ENCODE measurements at regions not wholly inside any gene's neighbourhood (a gene's known extent, or its start where the extent isn't known, plus 50 kb on each side); places are given as distances from the start of the nearest gene placed in this dataset.

GRCh38 chr15:68507447-68507846 lies 71.3 kb upstream of the CORO2B start:
- H3K14ac ChIP-seq (ENCODE audit: low read length in 2 of 2): no peak overlapping the region
- no peak overlapping the region for H3K4me2 ChIP-seq (ENCODE audit: low read length, poor library complexity, severe bottlenecking)
- H2BK12ac ChIP-seq (ENCODE audit: low read length in 2 of 2): no peak overlapping the region
- H3K9ac ChIP-seq (ENCODE audit: low read length): no peak overlapping the region
- H3K27ac ChIP-seq (ENCODE audit: low read length, poor library complexity, severe bottlenecking): no peak overlapping the region
- H3K27me3 ChIP-seq (ENCODE audit: control insufficient read depth in 1 of 2, insufficient read depth in 1 of 2, low read length in 2 of 2): peaks cover 0 to 38% of the 10 kb centered on the region in 2 experiments
- no peak overlapping the region for H3K18ac ChIP-seq (ENCODE audit: low read depth in 1 of 2, low read length in 2 of 2)
- no peak overlapping the region for H2AFZ ChIP-seq (ENCODE audit: low read depth, low read length)
- no peaks in the 10 kb centered on the region for H3K9me3 ChIP-seq (ENCODE audit: control insufficient read depth, low read length)
- H2BK120ac ChIP-seq (ENCODE audit: low read depth, low read length): no peak overlapping the region
- no peak overlapping the region for H3K4me3 ChIP-seq (ENCODE audit: insufficient read depth in 1 of 2, low read depth in 1 of 2, low read length in 2 of 2)
- no peak overlapping the region for H3K4ac ChIP-seq (ENCODE audit: low read depth in 1 of 2, low read length in 2 of 2)
- H2BK5ac ChIP-seq (ENCODE audit: low read depth, low read length, poor library complexity, severe bottlenecking): no peak overlapping the region
- no peak overlapping the region for H2AK5ac ChIP-seq (ENCODE audit: low read length, severe bottlenecking)
- no peak overlapping the region for H4K91ac ChIP-seq (ENCODE audit: low read length)
- 100% methylated on average over 2 of the region's 2 CpGs for WGBS
- DNase-seq: no peak
- no peaks in the 10 kb centered on the region for H3K79me1 ChIP-seq (replicated peaks; ENCODE audit: low read length, poor library complexity, severe bottlenecking)
- no peak overlapping the region for H2BK15ac ChIP-seq (ENCODE audit: low read depth, poor library complexity, severe bottlenecking)
- no peaks in the 10 kb centered on the region for H3K36me3 ChIP-seq (ENCODE audit: control insufficient read depth in 1 of 2, insufficient read depth in 2 of 2, low read depth in 1 of 2, low read length in 2 of 2)
- peaks cover 10% of the 10 kb centered on the region for H3K4me1 ChIP-seq (ENCODE audit: control insufficient read depth, insufficient read depth, low read depth, low read length)
- H4K8ac ChIP-seq (ENCODE audit: low read length): no peak overlapping the region
- no peak overlapping the region for H3K23ac ChIP-seq (ENCODE audit: low read length in 2 of 2)

GRCh38 chr15:68508485-68509189 lies 70.2 kb upstream of the CORO2B start:
- Histone ChIP-seq H4K91ac (ENCODE audit: low read length) (no peak overlapping the region), H2AFZ (ENCODE audit: low read depth, low read length) (no peak overlapping the region), H2AK5ac (ENCODE audit: low read length, severe bottlenecking) (peak overlapping the region; percentile 24), H2BK12ac (ENCODE audit: low read length in 2 of 2) (no peak overlapping the region), H2BK5ac (ENCODE audit: low read depth, low read length, poor library complexity, severe bottlenecking) (no peak overlapping the region), H3K79me1 (replicated peaks; ENCODE audit: low read length, poor library complexity, severe bottlenecking) (no peaks in the 10 kb centered on the region), H3K4me3 (ENCODE audit: insufficient read depth in 1 of 2, low read depth in 1 of 2, low read length in 2 of 2) (no peak overlapping the region), H2BK120ac (ENCODE audit: low read depth, low read length) (no peak overlapping the region), H3K4ac (ENCODE audit: low read depth in 1 of 2, low read length in 2 of 2) (no peak overlapping the region), H3K23ac (ENCODE audit: low read length in 2 of 2) (peak overlapping the region in 1 of 2 experiments; percentile 28), H3K27me3 (ENCODE audit: control insufficient read depth in 1 of 2, insufficient read depth in 1 of 2, low read length in 2 of 2) (peaks cover 0 to 42% of the 10 kb centered on the region in 2 experiments), H3K4me2 (ENCODE audit: low read length, poor library complexity, severe bottlenecking) (no peak overlapping the region), H3K4me1 (ENCODE audit: control insufficient read depth, insufficient read depth, low read depth, low read length) (peaks cover 10% of the 10 kb centered on the region), H2BK15ac (ENCODE audit: low read depth, poor library complexity, severe bottlenecking) (no peak overlapping the region), H4K8ac (ENCODE audit: low read length) (peak overlapping the region; percentile 32), H3K9ac (ENCODE audit: low read length) (no peak overlapping the region), H3K14ac (ENCODE audit: low read length in 2 of 2) (no peak overlapping the region), H3K27ac (ENCODE audit: low read length, poor library complexity, severe bottlenecking) (no peak overlapping the region), H3K36me3 (ENCODE audit: control insufficient read depth in 1 of 2, insufficient read depth in 2 of 2, low read depth in 1 of 2, low read length in 2 of 2) (no peaks in the 10 kb centered on the region), H3K9me3 (ENCODE audit: control insufficient read depth, low read length) (peaks cover 1% of the 10 kb centered on the region), H3K18ac (ENCODE audit: low read depth in 1 of 2, low read length in 2 of 2) (no peak overlapping the region)
- WGBS: 93% methylated on average over 12 of the region's 12 CpGs
- DNase-seq: no peak

- Histone ChIP-seq H2AK5ac (ENCODE audit: low read length, severe bottlenecking) (no peak overlapping the region), H3K4me2 (ENCODE audit: low read length, poor library complexity, severe bottlenecking) (no peak overlapping the region), H3K4me3 (ENCODE audit: insufficient read depth in 1 of 2, low read depth in 1 of 2, low read length in 2 of 2) (no peak overlapping the region), H3K18ac (ENCODE audit: low read depth in 1 of 2, low read length in 2 of 2) (no peak overlapping the region), H3K27me3 (ENCODE audit: control insufficient read depth in 1 of 2, insufficient read depth in 1 of 2, low read length in 2 of 2) (peaks cover 0 to 32% of the 10 kb centered on the region in 2 experiments), H2BK12ac (ENCODE audit: low read length in 2 of 2) (no peak overlapping the region), H2BK120ac (ENCODE audit: low read depth, low read length) (no peak overlapping the region), H3K79me1 (replicated peaks; ENCODE audit: low read length, poor library complexity, severe bottlenecking) (no peaks in the 10 kb centered on the region), H2AFZ (ENCODE audit: low read depth, low read length) (no peak overlapping the region), H3K9ac (ENCODE audit: low read length) (no peak overlapping the region), H3K9me3 (ENCODE audit: control insufficient read depth, low read length) (peaks cover 4% of the 10 kb centered on the region), H3K4me1 (ENCODE audit: control insufficient read depth, insufficient read depth, low read depth, low read length) (peaks cover 4% of the 10 kb centered on the region), H2BK5ac (ENCODE audit: low read depth, low read length, poor library complexity, severe bottlenecking) (no peak overlapping the region), H3K36me3 (ENCODE audit: control insufficient read depth in 1 of 2, insufficient read depth in 2 of 2, low read depth in 1 of 2, low read length in 2 of 2) (no peaks in the 10 kb centered on the region), H3K14ac (ENCODE audit: low read length in 2 of 2) (no peak overlapping the region), H3K4ac (ENCODE audit: low read depth in 1 of 2, low read length in 2 of 2) (no peak overlapping the region), H3K27ac (ENCODE audit: low read length, poor library complexity, severe bottlenecking) (no peak overlapping the region), H4K91ac (ENCODE audit: low read length) (no peak overlapping the region), H3K23ac (ENCODE audit: low read length in 2 of 2) (no peak overlapping the region), H2BK15ac (ENCODE audit: low read depth, poor library complexity, severe bottlenecking) (no peak overlapping the region), H4K8ac (ENCODE audit: low read length) (no peak overlapping the region)
- 80% methylated on average over 2 of the region's 2 CpGs for WGBS
- no peak for DNase-seq
Measured at GRCh38 chr15:68510558-68510957, 68.2 kb upstream of the CORO2B start.

GRCh38 chr15:68511073-68511991 lies 67.5 kb upstream of the CORO2B start:
- no peaks in the 10 kb centered on the region for H3K79me1 ChIP-seq (replicated peaks; ENCODE audit: low read length, poor library complexity, severe bottlenecking)
- H2BK12ac ChIP-seq (ENCODE audit: low read length in 2 of 2): no peak overlapping the region
- H3K36me3 ChIP-seq (ENCODE audit: control insufficient read depth in 1 of 2, insufficient read depth in 2 of 2, low read depth in 1 of 2, low read length in 2 of 2): no peaks in the 10 kb centered on the region
- no peak overlapping the region for H2BK120ac ChIP-seq (ENCODE audit: low read depth, low read length)
- no peak overlapping the region for H3K23ac ChIP-seq (ENCODE audit: low read length in 2 of 2)
- H3K27ac ChIP-seq (ENCODE audit: low read length, poor library complexity, severe bottlenecking): no peak overlapping the region
- peaks cover 0 to 28% of the 10 kb centered on the region in 2 experiments for H3K27me3 ChIP-seq (ENCODE audit: control insufficient read depth in 1 of 2, insufficient read depth in 1 of 2, low read length in 2 of 2)
- no peak overlapping the region for H4K91ac ChIP-seq (ENCODE audit: low read length)
- H2AK5ac ChIP-seq (ENCODE audit: low read length, severe bottlenecking): no peak overlapping the region
- H3K18ac ChIP-seq (ENCODE audit: low read depth in 1 of 2, low read length in 2 of 2): no peak overlapping the region
- H3K14ac ChIP-seq (ENCODE audit: low read length in 2 of 2): no peak overlapping the region
- H3K9ac ChIP-seq (ENCODE audit: low read length): no peak overlapping the region
- no peak overlapping the region for H2BK5ac ChIP-seq (ENCODE audit: low read depth, low read length, poor library complexity, severe bottlenecking)
- H3K9me3 ChIP-seq (ENCODE audit: control insufficient read depth, low read length): peaks cover 4% of the 10 kb centered on the region
- no peak overlapping the region for H3K4me2 ChIP-seq (ENCODE audit: low read length, poor library complexity, severe bottlenecking)
- H3K4me1 ChIP-seq (ENCODE audit: control insufficient read depth, insufficient read depth, low read depth, low read length): peaks cover 4% of the 10 kb centered on the region
- H3K4me3 ChIP-seq (ENCODE audit: insufficient read depth in 1 of 2, low read depth in 1 of 2, low read length in 2 of 2): no peak overlapping the region
- peak overlapping the region; percentile 35 for H4K8ac ChIP-seq (ENCODE audit: low read length)
- peak overlapping the region in 1 of 2 experiments; percentile 6 for H3K4ac ChIP-seq (ENCODE audit: low read depth in 1 of 2, low read length in 2 of 2)
- H2BK15ac ChIP-seq (ENCODE audit: low read depth, poor library complexity, severe bottlenecking): peak overlapping the region; percentile 26
- 91% methylated on average over 12 of the region's 12 CpGs for WGBS
- no peak overlapping the region for H2AFZ ChIP-seq (ENCODE audit: low read depth, low read length)
- no peak for DNase-seq
